ENCODE measurements at regions not wholly inside any gene's neighbourhood (a gene's known extent, or its start where the extent isn't known, plus 50 kb on each side); places are given as distances from the start of the nearest gene placed in this dataset.

GRCh38 chr3:40657623-40658022, 132.9 kb downstream of the ZNF621 start:
- H3K9me3 Mint-ChIP-seq = no peaks in the 10 kb centered on the region
- no peak overlapping the region for H3K4me3 Mint-ChIP-seq
- H3K36me3 Mint-ChIP-seq = no peaks in the 10 kb centered on the region
- DNase-seq (ENCODE audit: extremely low spot score, unreplicated experiment) = no peak
- H3K27ac Mint-ChIP-seq = no peak overlapping the region
- H3K4me1 Mint-ChIP-seq (ENCODE audit: unreplicated experiment) = no peaks in the 10 kb centered on the region
- peaks cover 5% of the 10 kb centered on the region for H3K27me3 Mint-ChIP-seq
- no peak for TF ChIP-seq CTCF (conservative IDR thresholded peaks at IDR 0.05)

- H3K36me3 Mint-ChIP-seq = no peaks in the 10 kb centered on the region
- H3K9me3 Mint-ChIP-seq = no peaks in the 10 kb centered on the region
- H3K27ac Mint-ChIP-seq = no peak overlapping the region
- no peak for TF ChIP-seq CTCF (conservative IDR thresholded peaks at IDR 0.05)
- H3K4me3 Mint-ChIP-seq = no peak overlapping the region
- no peak for DNase-seq (ENCODE audit: extremely low spot score, unreplicated experiment)
- H3K4me1 Mint-ChIP-seq (ENCODE audit: unreplicated experiment) = no peaks in the 10 kb centered on the region
- peaks cover 5% of the 10 kb centered on the region for H3K27me3 Mint-ChIP-seq
These were observed 133.5 kb downstream of the ZNF621 start for GRCh38 chr3:40658305-40658704.

GRCh38 chr3:40660554-40660953, 135.8 kb downstream of the ZNF621 start:
- no peak for DNase-seq (ENCODE audit: extremely low spot score, unreplicated experiment)
- H3K27me3 Mint-ChIP-seq = peaks cover 5% of the 10 kb centered on the region
- no peaks in the 10 kb centered on the region for H3K9me3 Mint-ChIP-seq
- no peak overlapping the region for H3K4me3 Mint-ChIP-seq
- no peak overlapping the region for H3K27ac Mint-ChIP-seq
- H3K4me1 Mint-ChIP-seq (ENCODE audit: unreplicated experiment) = no peaks in the 10 kb centered on the region
- H3K36me3 Mint-ChIP-seq = no peaks in the 10 kb centered on the region
- no peak for TF ChIP-seq CTCF (conservative IDR thresholded peaks at IDR 0.05)

- Mint-ChIP-seq H3K9me3 (peaks cover 6% of the 10 kb centered on the region), H3K4me1 (ENCODE audit: unreplicated experiment) (no peaks in the 10 kb centered on the region), H3K27me3 (peaks cover 9% of the 10 kb centered on the region), H3K36me3 (no peaks in the 10 kb centered on the region), H3K27ac (no peak overlapping the region), H3K4me3 (no peak overlapping the region)
- no peak for TF ChIP-seq CTCF (conservative IDR thresholded peaks at IDR 0.05)
- DNase-seq (ENCODE audit: extremely low spot score, unreplicated experiment) = no peak
These were observed 136.5 kb downstream of the ZNF621 start for GRCh38 chr3:40661284-40661683.

- no peak for DNase-seq (ENCODE audit: extremely low spot score, unreplicated experiment)
- H3K27me3 Mint-ChIP-seq = peaks cover 8% of the 10 kb centered on the region
- H3K4me3 Mint-ChIP-seq = no peak overlapping the region
- no peak overlapping the region for H3K27ac Mint-ChIP-seq
- H3K4me1 Mint-ChIP-seq (ENCODE audit: unreplicated experiment) = no peaks in the 10 kb centered on the region
- no peak for TF ChIP-seq CTCF (conservative IDR thresholded peaks at IDR 0.05)
- H3K9me3 Mint-ChIP-seq = peaks cover 6% of the 10 kb centered on the region
- H3K36me3 Mint-ChIP-seq = no peaks in the 10 kb centered on the region
These were observed 138.5 kb downstream of the ZNF621 start for GRCh38 chr3:40663280-40663679.

GRCh38 chr3:40669176-40669575, 144.4 kb downstream of the ZNF621 start:
- Mint-ChIP-seq H3K27me3 (peaks cover 11% of the 10 kb centered on the region), H3K4me1 (ENCODE audit: unreplicated experiment) (no peaks in the 10 kb centered on the region), H3K4me3 (no peak overlapping the region), H3K9me3 (peaks cover 11% of the 10 kb centered on the region), H3K27ac (no peak overlapping the region), H3K36me3 (no peaks in the 10 kb centered on the region)
- no peak for TF ChIP-seq CTCF (conservative IDR thresholded peaks at IDR 0.05)
- no peak for DNase-seq (ENCODE audit: extremely low spot score, unreplicated experiment)

Data from type B pancreatic cell (in vitro differentiated cells).